Hematopoietic multipotent progenitor cell treated with erythropoietin and hydrocortisone succinate and interleukin-3 and kit ligand, for 8 days (in vitro differentiated cells): ENCODE measurements at regions not wholly inside any gene's neighbourhood (a gene's known extent, or its start where the extent isn't known, plus 50 kb on each side); places are given as distances from the start of the nearest gene placed in this dataset.

Experiments used
- DNase-seq: peaks from one replicate; pipeline ENCODE4 v3.0.0-alpha.2; 2015

DNA sequence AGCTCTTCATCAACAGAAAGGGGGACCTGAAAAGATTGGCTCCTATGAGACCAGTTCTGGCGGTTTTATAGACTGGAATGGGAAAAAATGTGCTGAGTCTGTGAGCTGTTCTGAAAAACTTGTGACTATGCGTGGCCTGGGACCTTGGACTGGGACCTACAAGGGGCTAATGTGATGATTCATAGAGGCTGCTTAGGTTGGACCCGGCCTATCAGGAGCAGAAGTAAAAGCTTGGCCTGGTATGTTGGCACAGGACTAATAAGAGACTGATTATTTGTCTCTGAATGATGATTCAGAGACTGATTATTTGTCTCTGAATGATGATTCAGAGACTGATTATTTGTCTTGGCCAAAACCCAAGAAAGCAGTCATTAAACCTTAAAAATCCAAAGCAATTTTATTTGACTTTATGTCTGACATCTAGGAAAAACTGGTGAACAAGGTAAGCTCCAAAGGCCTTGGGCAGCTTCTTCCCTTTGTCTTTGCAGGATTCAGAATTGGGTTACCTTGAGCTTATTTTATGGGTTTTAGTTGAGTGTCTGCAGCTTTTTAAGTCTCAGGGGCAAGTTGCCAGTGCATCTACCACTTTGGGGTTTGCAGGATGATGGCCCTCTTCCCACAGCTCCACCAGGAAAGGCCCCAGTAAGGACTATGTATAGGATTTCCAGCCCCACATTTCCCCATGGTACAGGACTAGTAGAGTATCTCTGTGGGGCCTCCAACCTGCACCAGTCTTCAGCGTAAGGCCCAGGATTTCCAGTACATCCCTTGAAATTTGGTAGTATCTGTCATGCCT is 390.3 kb downstream of the KDM5D start:
- no peak for DNase-seq

DNA sequence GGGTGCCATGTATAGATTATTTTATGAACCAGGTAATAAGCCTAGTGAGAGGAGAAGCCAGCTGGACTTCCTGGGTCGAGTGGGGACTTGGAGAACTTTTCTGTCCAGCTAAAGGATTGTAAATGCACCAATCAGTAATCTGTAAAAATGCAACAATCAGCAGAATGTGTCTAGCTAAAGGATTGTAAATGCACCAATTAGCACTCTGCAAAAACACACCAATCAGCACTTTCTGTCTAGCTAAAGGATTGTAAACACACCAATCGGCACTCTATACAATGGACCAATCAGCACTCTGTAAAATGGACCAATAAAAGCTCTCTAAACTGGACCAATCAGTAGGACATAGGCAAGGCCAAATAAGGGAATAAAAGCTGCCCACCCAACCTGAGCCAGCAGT is 392.9 kb downstream of the KDM5D start:
- no peak for DNase-seq

- DNase-seq: no peak
Observed at GRCh38 chrY:19321701-19322100, 422.8 kb downstream of the KDM5D start.

- no peak for DNase-seq
Observed at GRCh38 chrY:19319135-19319534, 425.4 kb downstream of the KDM5D start.

- DNase-seq: no peak
Observed at GRCh38 chrY:19317271-19317987, 427.1 kb downstream of the KDM5D start.

GRCh38 chrY:19307627-19308026 is 436.9 kb downstream of the KDM5D start:
- DNase-seq: no peak

DNA sequence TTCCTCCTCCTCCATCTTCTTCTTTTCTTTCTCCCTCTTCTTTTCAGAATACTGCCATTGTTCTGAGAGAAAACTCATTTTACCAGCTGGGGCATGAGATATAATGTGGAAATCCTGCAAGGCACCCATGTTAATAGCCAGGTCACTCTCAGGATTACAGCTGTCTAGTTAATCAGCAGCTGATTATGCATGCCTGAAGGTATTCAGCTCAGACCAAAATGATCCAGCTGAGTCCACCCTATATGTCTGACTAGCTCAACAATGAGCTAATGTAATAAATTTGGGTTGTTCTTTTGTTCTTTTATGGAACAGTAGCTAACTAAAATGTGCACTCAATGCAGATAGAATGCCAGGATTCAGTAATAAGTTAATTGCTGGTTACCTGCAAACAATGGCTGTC is 441.4 kb downstream of the KDM5D start:
- no peak for DNase-seq

- no peak for DNase-seq
Observed at GRCh38 chrY:19290925-19291324, 453.6 kb downstream of the KDM5D start.

GRCh38 chrY:19274076-19274475 is 470.4 kb downstream of the KDM5D start:
- DNase-seq: no peak

- no peak for DNase-seq
Observed at GRCh38 chrY:19268331-19268730, 476.2 kb downstream of the KDM5D start.

GRCh38 chrY:19265404-19265803 is 479.1 kb downstream of the KDM5D start:
- no peak for DNase-seq

- DNase-seq: no peak
Observed at GRCh38 chrY:19262310-19262709, 482.2 kb downstream of the KDM5D start.

DNA sequence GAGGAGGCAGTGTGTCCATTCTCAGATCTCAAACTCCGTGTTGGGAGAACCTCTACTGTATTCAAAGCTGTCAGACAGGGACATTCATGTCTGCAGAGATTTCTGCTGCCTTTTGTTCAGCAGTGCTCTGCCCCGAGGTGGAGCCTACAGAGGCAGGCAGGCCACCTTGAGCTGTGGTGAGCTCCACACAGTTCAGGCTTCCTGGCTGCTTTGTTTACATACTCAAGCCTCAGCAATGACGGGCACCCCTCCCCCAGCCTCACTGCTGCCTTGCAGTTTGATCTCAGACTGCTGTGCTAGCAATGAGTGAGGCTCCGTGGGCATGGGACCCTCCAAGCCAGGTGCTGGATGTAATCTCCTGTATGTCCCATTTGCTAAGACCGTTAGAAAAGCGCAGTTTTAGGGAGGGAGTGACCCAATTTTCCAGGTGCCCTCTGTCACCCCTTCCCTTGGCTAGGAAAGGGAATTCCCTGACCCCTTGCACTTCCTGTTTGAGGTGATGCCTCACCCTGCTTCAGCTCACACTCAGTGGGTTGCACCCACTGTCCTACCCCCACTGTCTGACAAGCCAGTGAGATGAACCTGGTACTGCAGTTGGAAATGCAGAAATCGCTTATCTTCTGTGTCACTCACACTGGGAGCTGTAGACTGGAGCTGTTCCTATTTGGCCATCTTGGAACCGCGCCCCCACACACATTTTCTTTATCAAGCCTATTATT is 458.9 kb upstream of the HSFY2 start:
- DNase-seq: no peak

DNA sequence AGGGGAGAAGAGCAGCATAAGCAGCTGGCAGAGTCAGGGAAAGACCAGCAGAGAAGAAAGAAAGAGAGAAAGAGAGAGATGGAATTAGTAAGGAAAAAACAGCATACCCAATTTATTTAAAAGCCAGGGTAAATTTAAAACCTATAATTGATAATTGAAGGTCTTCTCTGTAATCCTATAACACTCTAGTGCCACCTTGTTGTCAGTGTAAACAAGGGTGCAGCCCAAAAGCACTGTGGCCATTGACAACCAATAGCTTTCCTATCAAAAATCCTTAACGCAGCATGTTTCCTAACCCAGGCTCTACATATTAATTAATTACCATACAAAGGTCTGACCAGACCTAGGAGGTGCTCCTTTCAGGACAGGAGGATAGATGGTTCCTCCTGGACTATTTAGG is 447.2 kb upstream of the HSFY2 start:
- DNase-seq: no peak

DNA sequence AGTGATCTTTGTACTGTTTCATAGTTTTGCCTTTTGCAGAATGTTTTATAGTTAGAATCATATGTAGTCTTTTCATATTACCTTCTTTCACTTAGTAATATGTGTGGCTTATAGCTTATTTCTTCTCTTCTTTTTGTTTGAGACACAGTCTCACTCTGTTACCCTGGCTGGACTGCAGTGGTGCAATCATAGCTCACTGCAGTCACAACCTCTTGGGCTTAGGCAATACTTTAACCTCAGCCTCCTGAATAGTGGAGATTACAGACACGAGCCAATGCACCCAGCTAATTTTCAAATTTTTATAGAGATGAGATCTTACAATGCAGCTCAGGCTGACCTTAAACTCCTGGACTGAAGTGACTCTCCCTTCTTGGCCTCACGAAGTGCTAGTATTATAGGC is 435.4 kb upstream of the HSFY2 start:
- DNase-seq: no peak

DNA sequence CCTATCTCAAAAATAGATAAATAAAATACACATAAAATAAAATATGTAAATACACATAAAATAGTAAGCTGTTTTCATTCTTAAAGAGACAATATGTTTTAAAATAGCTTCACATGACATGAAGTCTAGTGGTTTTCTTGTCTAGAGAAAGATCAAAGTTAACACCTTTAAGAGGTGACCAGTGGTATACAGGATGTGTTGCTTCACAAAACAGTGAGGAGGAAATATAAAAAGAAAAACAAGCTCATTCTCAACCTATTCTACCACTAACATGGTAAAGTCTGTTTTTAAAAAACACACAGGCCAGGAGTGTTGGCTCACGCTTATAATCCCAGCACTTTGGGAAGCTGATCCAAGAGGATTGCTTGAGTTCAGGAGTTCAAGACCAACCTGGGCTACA is 433.5 kb upstream of the HSFY2 start:
- DNase-seq: no peak

DNA sequence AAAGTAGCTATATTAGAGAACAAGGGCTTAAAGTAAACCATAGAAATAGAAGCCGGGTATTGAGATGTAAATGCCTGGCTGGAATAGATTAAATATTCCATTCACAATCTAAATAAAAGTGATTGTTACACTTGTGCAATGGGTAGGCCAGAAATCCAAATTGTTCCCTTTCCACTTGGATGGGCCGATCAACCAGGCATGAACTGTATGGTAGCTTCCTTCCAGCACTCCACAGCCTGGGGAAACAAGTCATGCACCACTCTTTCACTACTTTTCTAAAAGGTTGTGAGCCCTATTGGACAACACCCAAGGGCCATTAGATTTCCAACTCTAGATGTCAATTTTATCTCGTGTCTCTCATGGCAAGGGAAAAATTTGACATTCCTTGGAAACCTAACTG is 407.3 kb upstream of the HSFY2 start:
- DNase-seq: no peak

GRCh38 chrY:19168202-19168565 is 394.6 kb upstream of the HSFY2 start:
- DNase-seq: no peak

DNA sequence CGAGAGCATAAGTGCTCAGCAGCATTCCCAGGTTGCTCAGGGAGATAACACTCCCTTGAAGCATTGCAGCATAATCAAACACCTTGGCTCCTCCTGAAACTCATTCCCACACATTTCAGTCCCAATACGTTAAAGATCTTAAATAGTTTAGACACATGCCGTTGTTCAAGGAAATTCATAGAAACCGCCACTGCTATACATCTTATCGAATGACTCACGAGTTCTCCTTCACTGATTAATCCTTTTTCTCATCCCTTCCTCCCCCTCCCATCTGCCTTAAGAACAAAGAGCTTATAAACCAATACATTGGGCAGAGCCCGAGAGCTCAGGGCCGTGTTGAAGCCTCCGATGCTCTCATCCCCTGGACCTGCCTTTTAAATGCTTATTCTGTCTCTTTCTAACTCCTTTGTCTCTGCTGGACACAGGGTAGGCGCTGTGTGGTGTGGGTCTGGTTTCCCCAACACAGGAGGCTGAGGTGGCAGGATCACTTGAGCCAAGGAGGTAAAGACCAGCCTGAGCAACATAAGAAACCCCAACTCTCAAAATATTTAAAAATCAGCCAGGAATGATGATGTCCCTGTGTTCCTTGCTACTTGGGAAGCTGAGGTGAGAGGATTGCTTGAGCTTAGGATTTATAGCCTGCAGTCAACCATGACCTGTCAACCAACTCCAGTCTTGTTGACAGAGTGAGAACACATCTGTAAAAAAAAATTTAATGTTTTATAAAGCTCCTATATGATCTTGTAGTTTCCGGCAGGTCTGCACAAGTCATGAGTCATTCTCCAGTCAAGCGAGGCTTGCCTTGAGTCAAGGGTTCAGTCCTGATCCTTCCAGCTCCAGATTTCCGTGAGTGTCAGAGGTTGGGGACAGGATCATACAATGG is 394.0 kb upstream of the HSFY2 start:
- DNase-seq: no peak

- DNase-seq: no peak
Observed at GRCh38 chrY:19148783-19149182, 375.2 kb upstream of the HSFY2 start.

GRCh38 chrY:19146296-19146695 is 372.8 kb upstream of the HSFY2 start:
- no peak for DNase-seq

GRCh38 chrY:19142093-19142492 is 368.6 kb upstream of the HSFY2 start:
- DNase-seq: no peak
